ENCODE measurements at regions not wholly inside any gene's neighbourhood (a gene's known extent, or its start where the extent isn't known, plus 50 kb on each side); places are given as distances from the start of the nearest gene placed in this dataset.

- TF ChIP-seq POLR2AphosphoS5 (IDR thresholded peaks at IDR 0.05) (no peak), CTCF (IDR thresholded peaks at IDR 0.05) (no peak), POLR2A (IDR thresholded peaks at IDR 0.05) (no peak), EP300 (IDR thresholded peaks at IDR 0.05) (no peak)
Measured at GRCh38 chr3:103899328-103899727, 1464.5 kb downstream of the ZPLD1 start.

All from sigmoid colon (tissue), 4 donors.